NCI-H1694 treated with DMSO at 0.1 percent for 48 hours (cell line): ENCODE measurements at regions not wholly inside any gene's neighbourhood (a gene's known extent, or its start where the extent isn't known, plus 50 kb on each side); places are given as distances from the start of the nearest gene placed in this dataset.

Experiments
- DNase-seq: peaks from one replicate; lab custom pipeline; 2025; lab: John Stamatoyannopoulos, UW

GRCh38 chr4:74613266-74613665, 168.3 kb downstream of the AREG start:
- DNase-seq: no peak

GRCh38 chr4:74615411-74615810, 170.5 kb downstream of the AREG start:
- DNase-seq: no peak

- no peak for DNase-seq
Measured at GRCh38 chr4:74618166-74618565, 173.2 kb downstream of the AREG start.

- no peak for DNase-seq
Measured at GRCh38 chr4:74618659-74619058, 173.7 kb downstream of the AREG start.

- no peak for DNase-seq
Measured at GRCh38 chr4:74619931-74620702, 174.2 kb downstream of the BTC start.

- no peak for DNase-seq
Measured at GRCh38 chr4:74621616-74622015, 172.7 kb downstream of the BTC start.

GRCh38 chr4:74623041-74623440, 171.3 kb downstream of the BTC start:
- peak; percentile 24 for DNase-seq

GRCh38 chr4:74624351-74625151, 169.8 kb downstream of the BTC start:
- DNase-seq: no peak

GRCh38 chr4:74625981-74626380, 168.3 kb downstream of the BTC start:
- DNase-seq: no peak

GRCh38 chr4:74627093-74627492, 167.2 kb downstream of the BTC start:
- DNase-seq: no peak

GRCh38 chr4:74627504-74627903, 166.8 kb downstream of the BTC start:
- DNase-seq: no peak

GRCh38 chr4:74628852-74629620, 165.3 kb downstream of the BTC start:
- DNase-seq: no peak

- DNase-seq: no peak
Measured at GRCh38 chr4:74630551-74630950, 163.8 kb downstream of the BTC start.

GRCh38 chr4:74631338-74631737, 163.0 kb downstream of the BTC start:
- no peak for DNase-seq

- DNase-seq: no peak
Measured at GRCh38 chr4:74631988-74632387, 162.3 kb downstream of the BTC start.

GRCh38 chr4:74632634-74633033, 161.7 kb downstream of the BTC start:
- DNase-seq: no peak

GRCh38 chr4:74635074-74635473, 159.2 kb downstream of the BTC start:
- DNase-seq: no peak

- DNase-seq: no peak
Measured at GRCh38 chr4:74635490-74636123, 158.7 kb downstream of the BTC start.

GRCh38 chr4:74638001-74638400, 156.3 kb downstream of the BTC start:
- no peak for DNase-seq

- DNase-seq: no peak
Measured at GRCh38 chr4:74638689-74639088, 155.6 kb downstream of the BTC start.

- DNase-seq: no peak
Measured at GRCh38 chr4:74640111-74640903, 154.0 kb downstream of the BTC start.
